Liver (tissue), 8 donors: ENCODE measurements at regions not wholly inside any gene's neighbourhood (a gene's known extent, or its start where the extent isn't known, plus 50 kb on each side); places are given as distances from the start of the nearest gene placed in this dataset.

Experiments
- DNase-seq: peaks from one replicate; pipeline ENCODE4 v3.0.0-alpha.2; 2017; ENCODE audit warnings: low spot score
- H3K27ac ChIP-seq, 2 donors: one replicate each; pipeline ENCODE4 v1.7.0; 2013; ENCODE audit warnings: inconsistent platforms in 2 of 2, low read length in 2 of 2, control low read depth in 1 of 2, low read depth in 1 of 2, mild to moderate bottlenecking in 1 of 2
- H3K27me3 ChIP-seq, 4 donors: one replicate each; pipeline versions ENCODE4 v1.6.1 to v1.7.0; 2013; ENCODE audit warnings: low read length in 3 of 4, inconsistent platforms in 1 of 4, mild to moderate bottlenecking in 1 of 4, moderate library complexity in 1 of 4; ENCODE audit not compliant: control insufficient read depth in 4 of 4, insufficient read depth in 4 of 4
- H3K36me3 ChIP-seq, 4 donors: one replicate each; pipeline versions ENCODE4 v1.6.1 to v1.7.0; 2013; ENCODE audit warnings: low read length in 3 of 4, mild to moderate bottlenecking in 3 of 4, low read depth in 1 of 4, moderate library complexity in 1 of 4; ENCODE audit not compliant: control insufficient read depth in 4 of 4, insufficient read depth in 3 of 4
- H3K4me1 ChIP-seq, 4 donors: one replicate each; pipeline versions ENCODE4 v1.6.1 to v1.7.0; 2013; ENCODE audit warnings: low read length in 3 of 4, mild to moderate bottlenecking in 3 of 4, moderate library complexity in 1 of 4; ENCODE audit not compliant: control insufficient read depth in 4 of 4, insufficient read depth in 4 of 4
- H3K4me3 ChIP-seq, 3 donors: one replicate each; pipeline versions ENCODE4 v1.6.1 to v1.7.0; 2013; ENCODE audit warnings: low read length in 3 of 3, control low read depth in 1 of 3, low read depth in 1 of 3, mild to moderate bottlenecking in 1 of 3
- H3K9ac ChIP-seq, 2 donors: one replicate each; pipeline ENCODE4 v1.7.0; 2013; ENCODE audit warnings: low read length in 2 of 2, mild to moderate bottlenecking in 2 of 2, moderate library complexity in 2 of 2, control low read depth in 1 of 2, low read depth in 1 of 2
- H3K9me3 ChIP-seq, 4 donors: one replicate each; pipeline versions ENCODE4 v1.6.1 to v1.7.0; 2013; ENCODE audit warnings: low read length in 3 of 4; ENCODE audit not compliant: control insufficient read depth in 4 of 4
- ATF3 ChIP-seq: IDR thresholded peaks from 2 replicates; pipeline ENCODE4 v1.6.1; 2016; ENCODE audit warnings: antibody characterized with exemption
- CTCF ChIP-seq: fragments of 150-350 bp; IDR thresholded peaks from 2 replicates; pipeline ENCODE4 v1.5.1; 2017; ENCODE audit warnings: improper control_type of control experiment, low read depth, low read length; ENCODE audit not compliant: missing input control
- EGR1 ChIP-seq, 2 donors: IDR thresholded peaks; 2 replicates each; pipeline ENCODE4 v1.6.1; 2016 to 2018; ENCODE audit warnings: antibody characterized with exemption in 2 of 2, low read depth in 2 of 2
- FOXA1 ChIP-seq: IDR thresholded peaks from 2 replicates; pipeline ENCODE4 v1.6.1; 2016; ENCODE audit warnings: antibody characterized with exemption
- FOXA2 ChIP-seq: IDR thresholded peaks from 2 replicates; pipeline ENCODE4 v1.6.1; 2016; ENCODE audit warnings: antibody characterized with exemption
- HNF4G ChIP-seq: IDR thresholded peaks from 2 replicates; pipeline ENCODE4 v1.6.1; 2016; ENCODE audit warnings: antibody characterized with exemption
- NR2F2 ChIP-seq: IDR thresholded peaks from 2 replicates; pipeline ENCODE4 v1.6.1; 2016; ENCODE audit warnings: antibody characterized with exemption
- RAD21 ChIP-seq, 2 donors: IDR thresholded peaks; 2 replicates each; pipeline ENCODE4 v1.6.1; 2016; ENCODE audit warnings: antibody characterized with exemption in 2 of 2, mild to moderate bottlenecking in 2 of 2
- REST ChIP-seq: IDR thresholded peaks from 2 replicates; pipeline ENCODE4 v1.6.1; 2016; ENCODE audit warnings: antibody characterized with exemption, mild to moderate bottlenecking
- RXRA ChIP-seq, 2 donors: IDR thresholded peaks; 2 replicates each; pipeline ENCODE4 v1.6.1; 2017 to 2018; ENCODE audit warnings: antibody characterized with exemption in 2 of 2, mild to moderate bottlenecking in 1 of 2
- YY1 ChIP-seq: IDR thresholded peaks from 2 replicates; pipeline ENCODE4 v1.6.1; 2016; ENCODE audit warnings: antibody characterized with exemption, mild to moderate bottlenecking
- WGBS: extraction: QIAGEN DNeasy Blood & Tissue Kit; methylation state at CpG from one replicate; pipeline ENCODE4 v1.1.7; 2013; 5-methylcytosine and 5-hydroxymethylcytosine counted together
- donor health status: healthy.
- donor health status: healthy.
- donor health status: healthy.
- donor health status: healthy.
- donor health status: healthy.

- TF ChIP-seq REST: no peak
- no peak for TF ChIP-seq FOXA2
These were observed 161.0 kb upstream of the RMST start (continued) for GRCh38 chr12:97301576-97301975.

- 85% methylated on average over 4 of the region's 4 CpGs for WGBS
- Histone ChIP-seq H3K27ac (no peak overlapping the region), H3K4me3 (no peak overlapping the region), H3K9ac (no peak overlapping the region), H3K9me3 (no peaks in the 10 kb centered on the region), H3K27me3 (peaks cover 0 to 4% (median 0%) of the 10 kb centered on the region in 4 donors), H3K4me1 (no peaks in the 10 kb centered on the region), H3K36me3 (no peaks in the 10 kb centered on the region)
- no peak for TF ChIP-seq FOXA1
- no peak for TF ChIP-seq REST
- no peak for TF ChIP-seq CTCF
- TF ChIP-seq ATF3: no peak
- no peak for TF ChIP-seq NR2F2
- no peak for TF ChIP-seq YY1
- no peak for TF ChIP-seq EGR1 (IDR thresholded peaks at IDR 0.05; ENCODE audit: low read depth in 2 of 2)
- no peak for TF ChIP-seq RAD21 (IDR thresholded peaks at IDR 0.05)
- no peak for TF ChIP-seq RXRA (IDR thresholded peaks at IDR 0.05)
- DNase-seq: no peak
These were observed 157.0 kb upstream of the RMST start for GRCh38 chr12:97305651-97306050.

- Histone ChIP-seq H3K9me3 (no peaks in the 10 kb centered on the region), H3K27ac (no peak overlapping the region), H3K9ac (no peak overlapping the region), H3K36me3 (no peaks in the 10 kb centered on the region), H3K27me3 (peaks cover 0 to 4% (median 0%) of the 10 kb centered on the region in 4 donors), H3K4me1 (no peaks in the 10 kb centered on the region), H3K4me3 (no peak overlapping the region)
- DNase-seq: no peak
- WGBS: 60% methylated on average over 3 of the region's 3 CpGs
- no peak for TF ChIP-seq RXRA (IDR thresholded peaks at IDR 0.05)
- no peak for TF ChIP-seq HNF4G
These were observed 156.5 kb upstream of the RMST start for GRCh38 chr12:97306147-97306546.
